Neural progenitor cell (in vitro differentiated cells): ENCODE measurements at regions not wholly inside any gene's neighbourhood (a gene's known extent, or its start where the extent isn't known, plus 50 kb on each side); places are given as distances from the start of the nearest gene placed in this dataset.

Experiments
- DNase-seq: peaks from one replicate; pipeline ENCODE4 v3.0.0-alpha.2; 2016; ENCODE audit warnings: low spot score
- H2AFZ ChIP-seq: fragments of 200-600 bp; sonication (generic); replicated peaks from 2 replicates; pipeline ENCODE4 v1.6.1; 2016; ENCODE audit warnings: antibody characterized with exemption
- H3F3A ChIP-seq: fragments of 200-600 bp; sonication (generic); 2 replicates; pipeline ENCODE4 v1.6.1; 2016; ENCODE audit warnings: antibody characterized with exemption, low read depth
- H3K27ac ChIP-seq: fragments of 200-600 bp; sonication (generic); 2 replicates; pipeline ENCODE4 v1.5.1; 2016; ENCODE audit warnings: mild to moderate bottlenecking
- H3K27me3 ChIP-seq: fragments of 200-600 bp; sonication (generic); 2 replicates; pipeline ENCODE4 v1.6.1; 2016; ENCODE audit warnings: mild to moderate bottlenecking, moderate library complexity
- H3K36me3 ChIP-seq: fragments of 200-600 bp; sonication (generic); 2 replicates; pipeline ENCODE4 v1.5.1; 2016
- H3K4me1 ChIP-seq: fragments of 200-600 bp; sonication (generic); 2 replicates; pipeline ENCODE4 v1.6.1; 2016; ENCODE audit warnings: mixed run types
- H3K4me2 ChIP-seq: fragments of 200-600 bp; sonication (generic); 2 replicates; pipeline ENCODE4 v1.6.1; 2016
- H3K4me3 ChIP-seq: fragments of 200-600 bp; sonication (generic); 2 replicates; pipeline ENCODE4 v1.5.1; 2016
- H3K79me2 ChIP-seq: fragments of 200-600 bp; sonication (generic); 2 replicates; pipeline ENCODE4 v1.6.1; 2016; ENCODE audit warnings: low read depth
- H3K9ac ChIP-seq: fragments of 200-600 bp; sonication (generic); 2 replicates; pipeline ENCODE4 v1.6.1; 2016
- H3K9me3 ChIP-seq: fragments of 200-600 bp; sonication (generic); 2 replicates; pipeline ENCODE4 v1.5.1; 2016; ENCODE audit warnings: low read depth
- H4K20me1 ChIP-seq: fragments of 200-600 bp; sonication (generic); 2 replicates; pipeline ENCODE4 v1.6.1; 2016; ENCODE audit warnings: low read depth
- H3K27ac Mint-ChIP-seq: 3 replicates; pipeline ENCODE4 v1.8.0; 2021; ENCODE audit warnings: mixed read lengths
- H3K27me3 Mint-ChIP-seq: 2 replicates; pipeline ENCODE4 v1.8.0; 2022; ENCODE audit warnings: low read depth, mild to moderate bottlenecking, inconsistent platforms, moderate library complexity, mixed read lengths; ENCODE audit not compliant: insufficient read depth
- H3K36me3 Mint-ChIP-seq: 3 replicates; pipeline ENCODE4 v1.8.0; 2021; ENCODE audit warnings: mixed read lengths
- H3K4me1 Mint-ChIP-seq: 3 replicates; pipeline ENCODE4 v1.8.0; 2021; ENCODE audit warnings: mixed read lengths
- H3K4me3 Mint-ChIP-seq: 3 replicates; pipeline ENCODE4 v1.8.0; 2021; ENCODE audit warnings: mild to moderate bottlenecking, moderate library complexity, mixed read lengths
- H3K9me3 Mint-ChIP-seq: 3 replicates; pipeline ENCODE4 v1.8.0; 2020; ENCODE audit warnings: mixed read lengths
- EZH2 ChIP-seq: fragments of 200-600 bp; sonication (generic); IDR thresholded peaks from 2 replicates; pipeline ENCODE4 v1.6.1; 2017; ENCODE audit warnings: antibody characterized with exemption, mild to moderate bottlenecking, moderate library complexity
- EZH2phosphoT487 ChIP-seq: fragments of 200-600 bp; sonication (generic); IDR thresholded peaks from 2 replicates; pipeline ENCODE4 v1.6.1; 2017; ENCODE audit warnings: antibody characterized with exemption
- TF ChIP-seq, protein P1 (sequence below): fragments of 200-600 bp; sonication (generic); IDR thresholded peaks from 2 replicates; pipeline ENCODE4 v1.5.1; 2017; ENCODE audit warnings: antibody characterized with exemption, mild to moderate bottlenecking

DNA sequence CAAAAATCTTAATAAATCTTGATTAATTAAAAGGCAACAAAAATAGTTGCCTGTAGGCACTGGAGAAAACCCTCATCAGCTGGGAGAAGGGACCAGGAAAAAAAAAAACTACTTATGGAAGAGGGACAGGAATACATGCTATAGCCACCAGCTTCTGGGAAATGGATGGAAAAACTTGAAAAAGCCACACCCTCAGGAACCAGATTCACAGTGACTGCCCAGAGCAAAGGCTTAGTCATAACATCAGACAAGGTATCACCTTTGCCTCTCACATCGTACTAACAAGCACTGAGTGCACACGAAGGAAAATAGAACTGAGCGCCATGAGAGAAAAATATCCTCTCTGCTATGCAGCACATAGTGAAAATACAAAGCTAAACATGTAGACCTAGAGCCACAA, 116.9 kb upstream of the GYPC start:
- Histone ChIP-seq H3K9me3 (peaks cover 16% of the 10 kb centered on the region), H3K4me1 (no peaks in the 10 kb centered on the region), H3K79me2 (no peaks in the 10 kb centered on the region), H3K36me3 (no peaks in the 10 kb centered on the region), H4K20me1 (no peaks in the 10 kb centered on the region), H3K4me2 (no peak overlapping the region), H2AFZ (no peak overlapping the region), H3F3A (no peaks in the 10 kb centered on the region), H3K27ac (no peak overlapping the region), H3K9ac (no peak overlapping the region), H3K27me3 (no peaks in the 10 kb centered on the region), H3K4me3 (no peak overlapping the region)
- peaks cover 19% of the 10 kb centered on the region for H3K9me3 Mint-ChIP-seq
- DNase-seq: no peak
- no peaks in the 10 kb centered on the region for H3K36me3 Mint-ChIP-seq
- H3K4me3 Mint-ChIP-seq: no peak overlapping the region
- no peak overlapping the region for H3K27ac Mint-ChIP-seq
- TF ChIP-seq, protein P1, sequence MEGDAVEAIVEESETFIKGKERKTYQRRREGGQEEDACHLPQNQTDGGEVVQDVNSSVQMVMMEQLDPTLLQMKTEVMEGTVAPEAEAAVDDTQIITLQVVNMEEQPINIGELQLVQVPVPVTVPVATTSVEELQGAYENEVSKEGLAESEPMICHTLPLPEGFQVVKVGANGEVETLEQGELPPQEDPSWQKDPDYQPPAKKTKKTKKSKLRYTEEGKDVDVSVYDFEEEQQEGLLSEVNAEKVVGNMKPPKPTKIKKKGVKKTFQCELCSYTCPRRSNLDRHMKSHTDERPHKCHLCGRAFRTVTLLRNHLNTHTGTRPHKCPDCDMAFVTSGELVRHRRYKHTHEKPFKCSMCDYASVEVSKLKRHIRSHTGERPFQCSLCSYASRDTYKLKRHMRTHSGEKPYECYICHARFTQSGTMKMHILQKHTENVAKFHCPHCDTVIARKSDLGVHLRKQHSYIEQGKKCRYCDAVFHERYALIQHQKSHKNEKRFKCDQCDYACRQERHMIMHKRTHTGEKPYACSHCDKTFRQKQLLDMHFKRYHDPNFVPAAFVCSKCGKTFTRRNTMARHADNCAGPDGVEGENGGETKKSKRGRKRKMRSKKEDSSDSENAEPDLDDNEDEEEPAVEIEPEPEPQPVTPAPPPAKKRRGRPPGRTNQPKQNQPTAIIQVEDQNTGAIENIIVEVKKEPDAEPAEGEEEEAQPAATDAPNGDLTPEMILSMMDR: no peak
- TF ChIP-seq EZH2: no peak
- TF ChIP-seq EZH2phosphoT487: no peak
- H3K27me3 Mint-ChIP-seq: peaks cover 2% of the 10 kb centered on the region
- H3K4me1 Mint-ChIP-seq: no peaks in the 10 kb centered on the region

DNA sequence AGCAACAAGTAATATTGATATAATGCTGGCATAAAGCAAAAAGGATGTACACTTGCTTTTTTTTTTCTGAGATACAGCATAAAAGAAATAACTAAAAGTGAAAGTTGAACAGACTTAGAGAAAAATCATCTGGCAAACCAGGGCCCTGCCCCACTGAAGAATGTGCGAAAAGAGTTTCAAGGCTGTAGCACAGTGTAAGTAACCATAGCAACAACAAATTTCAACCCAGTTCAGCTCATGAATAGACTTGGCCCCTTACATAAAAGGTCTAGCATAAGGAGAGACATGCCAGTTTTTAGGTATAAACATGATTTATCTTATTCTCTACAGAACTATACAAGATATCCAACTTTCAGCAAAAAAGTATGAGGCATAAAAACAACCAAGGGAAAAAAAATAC, 113.7 kb upstream of the GYPC start:
- H3K27me3 ChIP-seq: no peaks in the 10 kb centered on the region
- no peak overlapping the region for H3K9ac ChIP-seq
- H3K4me3 ChIP-seq: no peak overlapping the region
- Mint-ChIP-seq H3K27me3 (peaks cover 4% of the 10 kb centered on the region), H3K36me3 (no peaks in the 10 kb centered on the region), H3K4me3 (no peak overlapping the region), H3K4me1 (no peaks in the 10 kb centered on the region), H3K27ac (no peak overlapping the region), H3K9me3 (peaks cover 21% of the 10 kb centered on the region)
- H3K4me1 ChIP-seq: no peaks in the 10 kb centered on the region
- no peaks in the 10 kb centered on the region for H3K79me2 ChIP-seq
- DNase-seq: no peak
- no peak overlapping the region for H2AFZ ChIP-seq
- no peaks in the 10 kb centered on the region for H4K20me1 ChIP-seq
- H3K4me2 ChIP-seq: no peak overlapping the region
- TF ChIP-seq EZH2 (no peak), EZH2phosphoT487 (no peak)
- TF ChIP-seq, protein P1: no peak
- peaks cover 16% of the 10 kb centered on the region for H3K9me3 ChIP-seq
- H3K36me3 ChIP-seq: no peaks in the 10 kb centered on the region
- H3K27ac ChIP-seq: no peak overlapping the region
- H3F3A ChIP-seq: no peaks in the 10 kb centered on the region

DNA sequence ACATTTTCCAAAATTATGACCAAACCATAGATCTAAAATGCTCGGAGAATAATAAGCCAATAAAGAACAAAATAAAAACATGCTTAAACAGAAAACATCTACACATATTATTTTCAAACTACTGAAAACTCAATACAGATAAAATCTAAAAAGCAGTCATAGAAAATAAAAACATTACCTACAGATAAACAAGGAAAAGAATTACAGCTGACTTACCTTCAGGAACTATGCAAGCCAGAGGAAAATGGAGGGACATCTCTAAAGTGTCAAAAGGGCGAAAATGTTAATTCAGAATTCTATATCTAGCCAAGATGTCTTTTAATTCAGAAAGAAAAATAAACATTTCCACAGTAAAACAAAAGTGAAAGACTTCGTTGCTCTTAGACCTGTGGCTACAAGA, 112.9 kb upstream of the GYPC start:
- Mint-ChIP-seq H3K27ac (no peak overlapping the region), H3K36me3 (no peaks in the 10 kb centered on the region), H3K4me3 (no peak overlapping the region), H3K27me3 (peaks cover 4% of the 10 kb centered on the region), H3K9me3 (peaks cover 21% of the 10 kb centered on the region), H3K4me1 (no peaks in the 10 kb centered on the region)
- no peaks in the 10 kb centered on the region for H3K4me1 ChIP-seq
- no peaks in the 10 kb centered on the region for H3K27me3 ChIP-seq
- TF ChIP-seq EZH2phosphoT487 (no peak), EZH2 (no peak)
- TF ChIP-seq, protein P1: no peak
- peaks cover 16% of the 10 kb centered on the region for H3K9me3 ChIP-seq
- H2AFZ ChIP-seq: no peak overlapping the region
- H3K79me2 ChIP-seq: no peaks in the 10 kb centered on the region
- no peak overlapping the region for H3K4me3 ChIP-seq
- no peak overlapping the region for H3K27ac ChIP-seq
- no peaks in the 10 kb centered on the region for H3F3A ChIP-seq
- H3K4me2 ChIP-seq: no peak overlapping the region
- no peaks in the 10 kb centered on the region for H4K20me1 ChIP-seq
- H3K36me3 ChIP-seq: no peaks in the 10 kb centered on the region
- no peak overlapping the region for H3K9ac ChIP-seq
- no peak for DNase-seq

DNA sequence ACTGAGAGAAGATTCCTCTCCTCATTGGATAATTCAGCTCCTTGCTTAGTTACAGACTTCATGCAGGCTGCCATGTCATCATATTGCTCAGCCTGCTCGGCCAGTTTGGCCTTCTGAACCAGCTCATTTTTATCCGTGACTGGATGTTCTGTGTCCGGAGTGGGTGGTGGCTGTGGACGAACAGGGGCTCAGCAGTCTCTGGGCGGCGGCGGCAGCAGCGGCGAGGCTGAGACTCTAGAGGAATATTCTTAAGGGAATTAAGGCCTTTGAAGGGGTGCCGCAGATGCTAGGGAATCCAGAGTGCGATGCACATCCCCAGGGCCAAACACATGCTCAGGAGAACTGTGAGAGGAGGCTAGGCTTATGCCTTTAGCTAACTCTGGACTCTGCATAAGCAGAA, 97.9 kb upstream of the GYPC start:
- H3K4me1 ChIP-seq: peaks cover 7% of the 10 kb centered on the region
- no peak overlapping the region for H2AFZ ChIP-seq
- H3K4me2 ChIP-seq: no peak overlapping the region
- no peak overlapping the region for H3K27ac Mint-ChIP-seq
- no peaks in the 10 kb centered on the region for H3K4me1 Mint-ChIP-seq
- H3K36me3 Mint-ChIP-seq: no peaks in the 10 kb centered on the region
- H3K27me3 ChIP-seq: no peaks in the 10 kb centered on the region
- no peak overlapping the region for H3K4me3 Mint-ChIP-seq
- no peaks in the 10 kb centered on the region for H3K27me3 Mint-ChIP-seq
- no peak for DNase-seq
- H4K20me1 ChIP-seq: no peaks in the 10 kb centered on the region
- H3K9me3 Mint-ChIP-seq: peaks cover 5% of the 10 kb centered on the region
- no peak overlapping the region for H3K9ac ChIP-seq
- no peak overlapping the region for H3K4me3 ChIP-seq
- TF ChIP-seq EZH2phosphoT487: no peak
- no peak for TF ChIP-seq EZH2
- TF ChIP-seq, protein P1: no peak
- no peaks in the 10 kb centered on the region for H3K36me3 ChIP-seq
- no peak overlapping the region for H3K27ac ChIP-seq
- no peaks in the 10 kb centered on the region for H3F3A ChIP-seq
- H3K79me2 ChIP-seq: no peaks in the 10 kb centered on the region
- H3K9me3 ChIP-seq: no peaks in the 10 kb centered on the region
